LoVo (cell line): ENCODE measurements at regions not wholly inside any gene's neighbourhood (a gene's known extent, or its start where the extent isn't known, plus 50 kb on each side); places are given as distances from the start of the nearest gene placed in this dataset.
"Not testable (repeated sequence)": the region's sequence is repeated elsewhere in the genome, so short reads cannot be mapped to it uniquely, and the experiment has no call there.

Experiments used
- DNase-seq: peaks from one replicate; pipeline ENCODE4 v3.0.0-alpha.2; 2016; ENCODE audit warnings: low spot score

- DNase-seq, result no peak
Observed at GRCh38 chrX:40414335-40414734, 166.4 kb upstream of the ATP6AP2 start.

DNA sequence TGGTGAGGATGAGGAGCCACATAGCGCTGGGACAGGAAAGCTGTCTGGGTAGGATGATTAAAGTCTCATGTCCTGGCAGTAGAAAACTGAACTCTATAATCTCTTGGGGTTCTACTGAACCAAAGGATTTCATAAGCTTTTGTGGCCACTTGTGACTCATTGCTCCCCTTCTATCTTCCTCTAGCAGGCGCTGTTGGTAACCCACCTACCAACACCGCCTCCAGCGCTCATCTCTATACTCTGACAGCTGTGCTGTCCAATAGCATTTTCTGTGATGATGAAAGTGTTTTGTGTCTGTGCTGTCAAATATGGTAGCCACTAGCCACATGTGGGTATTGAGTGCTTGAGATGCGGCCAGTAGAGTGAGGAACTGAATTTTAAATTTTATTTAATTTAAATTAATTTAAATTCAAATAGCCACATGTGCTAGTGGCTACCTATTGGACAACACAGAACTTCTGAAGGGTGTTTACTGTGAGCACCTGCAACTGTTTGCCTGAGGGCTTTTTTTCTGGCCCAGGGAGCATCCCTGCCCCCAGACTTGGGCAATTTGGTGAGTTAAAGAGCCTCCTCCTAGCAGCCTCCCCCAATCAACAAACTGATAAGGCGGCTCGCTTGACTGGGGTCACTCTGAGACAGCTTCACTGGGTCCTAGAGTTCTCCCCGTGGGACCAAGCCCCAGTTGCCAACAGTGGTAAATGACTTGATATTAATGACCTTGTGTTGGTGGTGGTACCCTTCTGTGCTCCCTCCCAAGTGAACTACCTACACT lies 169.2 kb upstream of the ATP6AP2 start:
- no peak for DNase-seq

GRCh38 chrX:40410859-40411258 lies 169.9 kb upstream of the ATP6AP2 start:
- no peak for DNase-seq

DNA sequence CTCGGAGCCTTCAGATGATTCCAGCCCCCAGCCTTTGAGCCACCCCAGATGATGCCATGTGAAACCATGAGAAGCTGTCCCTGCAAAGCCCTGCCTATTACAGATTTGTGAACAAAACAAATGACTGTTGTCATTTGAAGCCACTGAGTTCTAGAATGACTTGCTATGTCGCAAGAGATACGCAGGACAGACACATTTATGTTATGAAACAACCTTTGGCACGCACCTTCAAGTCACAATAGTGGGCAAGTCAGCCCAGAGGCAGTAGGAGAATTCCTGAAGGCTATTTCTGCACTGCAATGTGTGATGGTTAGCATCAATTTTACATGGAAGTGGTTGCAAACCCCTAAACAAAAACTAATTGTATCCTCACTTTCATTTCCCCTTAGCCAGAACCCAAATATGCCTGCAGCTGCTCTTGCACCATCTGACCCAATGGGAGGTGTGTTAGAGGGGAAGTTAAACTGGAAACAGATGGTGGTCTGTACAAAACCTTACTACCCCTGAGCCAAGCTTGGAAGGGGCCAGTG lies 174.4 kb upstream of the ATP6AP2 start:
- DNase-seq, result no peak

GRCh38 chrX:40405399-40405798 lies 175.4 kb upstream of the ATP6AP2 start:
- no peak for DNase-seq

DNA sequence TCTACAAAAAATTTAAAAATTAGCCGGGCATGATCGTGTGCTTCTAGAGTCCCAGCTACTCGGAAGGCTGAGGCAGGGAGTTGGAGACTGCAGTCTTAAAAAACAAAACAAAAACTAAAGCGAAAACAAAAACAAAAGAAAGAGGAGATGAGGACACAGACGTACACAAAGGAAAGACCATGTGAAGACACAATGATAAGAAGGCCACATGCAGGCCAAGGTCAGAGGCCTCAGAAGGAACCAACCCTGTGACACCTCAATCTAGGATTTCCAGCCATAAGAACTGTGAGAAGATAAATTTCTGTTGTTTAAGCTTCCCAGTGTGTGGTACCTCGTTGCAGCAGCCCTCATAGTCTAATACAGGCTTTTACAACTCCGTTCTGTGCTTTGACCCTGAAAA lies 177.0 kb upstream of the ATP6AP2 start:
- no peak for DNase-seq

GRCh38 chrX:40402831-40403533 lies 177.8 kb upstream of the ATP6AP2 start:
- DNase-seq, result no peak

GRCh38 chrX:40395102-40395501 lies 185.7 kb upstream of the ATP6AP2 start:
- DNase-seq, result no peak

GRCh38 chrX:40394302-40394701 lies 186.5 kb upstream of the ATP6AP2 start:
- no peak for DNase-seq

GRCh38 chrX:40392599-40392998 lies 188.2 kb upstream of the ATP6AP2 start:
- DNase-seq, result no peak

DNA sequence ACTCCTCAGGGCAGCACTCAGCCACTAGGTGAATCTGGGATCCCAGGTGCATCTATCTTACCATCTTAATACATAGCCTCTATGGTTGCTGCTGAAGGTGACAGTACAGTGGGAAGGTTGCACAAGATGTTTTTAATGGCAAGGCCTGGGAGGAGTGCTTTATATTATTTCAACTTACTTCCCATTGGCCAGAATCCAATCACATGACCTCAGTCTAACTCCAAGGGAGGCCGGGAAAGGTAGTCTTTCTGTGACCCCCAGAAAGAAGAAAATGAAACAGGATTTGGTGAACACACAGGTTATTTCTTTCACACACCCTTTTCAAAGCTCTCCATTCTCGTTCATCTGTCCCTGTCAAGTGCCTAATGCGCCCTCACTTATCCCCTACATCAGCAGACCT lies 189.1 kb upstream of the ATP6AP2 start:
- no peak for DNase-seq

DNA sequence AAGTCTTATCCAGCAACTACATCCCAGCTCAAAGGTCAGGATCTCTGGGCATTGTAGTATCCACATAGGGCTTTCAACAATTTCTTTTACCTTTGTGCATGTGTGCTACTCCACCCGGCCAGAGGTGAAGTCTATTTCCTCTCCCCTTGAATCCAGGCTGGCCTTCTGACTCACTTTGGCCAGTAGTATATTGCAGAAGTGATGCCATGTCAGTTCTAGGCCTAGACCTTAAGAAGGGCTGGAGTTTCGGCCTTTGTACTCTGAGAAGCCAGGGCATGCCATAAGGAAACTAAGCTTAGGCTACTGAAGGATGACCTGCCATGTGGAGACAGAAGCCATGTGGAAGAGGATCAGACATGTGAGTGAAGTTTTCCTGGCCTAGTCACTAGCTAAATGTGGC lies 191.2 kb upstream of the ATP6AP2 start:
- DNase-seq, result no peak

- no peak for DNase-seq
Observed at GRCh38 chrX:40388441-40388840, 192.3 kb upstream of the ATP6AP2 start.

GRCh38 chrX:40387869-40388268 lies 192.9 kb upstream of the ATP6AP2 start:
- not testable (repeated sequence) for DNase-seq

- not testable (repeated sequence) for DNase-seq
Observed at GRCh38 chrX:40387311-40387710, 193.5 kb upstream of the ATP6AP2 start.

- no peak for DNase-seq
Observed at GRCh38 chrX:40385682-40386081, 195.1 kb upstream of the ATP6AP2 start.

GRCh38 chrX:40385256-40385655 lies 195.5 kb upstream of the ATP6AP2 start:
- DNase-seq, result no peak

DNA sequence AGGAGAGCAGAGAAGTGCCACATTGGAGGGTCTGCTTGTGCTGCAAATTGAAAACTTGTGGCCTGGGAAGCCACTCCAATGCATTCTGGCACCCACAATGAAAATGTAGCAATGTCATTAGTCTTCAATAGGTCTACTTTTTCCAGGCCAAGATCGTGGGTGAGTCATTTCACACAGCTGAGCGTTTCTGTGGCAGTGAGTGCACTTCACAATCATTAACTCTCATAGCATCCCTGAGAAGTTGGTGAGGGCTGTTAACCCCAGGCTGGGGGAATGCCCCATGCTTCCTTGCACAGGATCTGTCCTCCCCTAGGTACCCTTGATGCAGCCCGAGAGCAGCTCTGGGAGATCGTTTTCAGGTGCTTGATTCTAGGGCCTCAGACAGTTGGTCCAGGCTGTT lies 196.8 kb upstream of the ATP6AP2 start:
- DNase-seq, result no peak

DNA sequence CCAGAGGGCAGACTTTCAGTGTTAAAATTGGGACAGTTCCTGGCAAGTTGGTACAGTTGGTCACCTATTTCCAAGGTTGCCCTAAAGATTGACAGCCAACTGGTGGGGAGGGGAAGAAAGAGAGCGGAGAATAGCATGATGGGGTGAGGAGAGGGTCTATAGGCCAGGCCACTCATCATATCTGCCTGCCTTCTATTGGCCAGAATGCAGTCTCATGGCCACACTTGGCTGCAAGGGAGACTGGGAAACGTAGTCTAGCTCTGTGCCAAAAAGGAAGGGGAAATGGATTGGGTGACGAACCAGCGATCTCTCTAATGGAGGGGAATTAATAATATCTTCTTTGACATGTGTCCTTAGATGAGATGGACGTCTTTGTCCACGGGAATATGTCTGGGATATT lies 197.4 kb upstream of the ATP6AP2 start:
- DNase-seq, result no peak

DNA sequence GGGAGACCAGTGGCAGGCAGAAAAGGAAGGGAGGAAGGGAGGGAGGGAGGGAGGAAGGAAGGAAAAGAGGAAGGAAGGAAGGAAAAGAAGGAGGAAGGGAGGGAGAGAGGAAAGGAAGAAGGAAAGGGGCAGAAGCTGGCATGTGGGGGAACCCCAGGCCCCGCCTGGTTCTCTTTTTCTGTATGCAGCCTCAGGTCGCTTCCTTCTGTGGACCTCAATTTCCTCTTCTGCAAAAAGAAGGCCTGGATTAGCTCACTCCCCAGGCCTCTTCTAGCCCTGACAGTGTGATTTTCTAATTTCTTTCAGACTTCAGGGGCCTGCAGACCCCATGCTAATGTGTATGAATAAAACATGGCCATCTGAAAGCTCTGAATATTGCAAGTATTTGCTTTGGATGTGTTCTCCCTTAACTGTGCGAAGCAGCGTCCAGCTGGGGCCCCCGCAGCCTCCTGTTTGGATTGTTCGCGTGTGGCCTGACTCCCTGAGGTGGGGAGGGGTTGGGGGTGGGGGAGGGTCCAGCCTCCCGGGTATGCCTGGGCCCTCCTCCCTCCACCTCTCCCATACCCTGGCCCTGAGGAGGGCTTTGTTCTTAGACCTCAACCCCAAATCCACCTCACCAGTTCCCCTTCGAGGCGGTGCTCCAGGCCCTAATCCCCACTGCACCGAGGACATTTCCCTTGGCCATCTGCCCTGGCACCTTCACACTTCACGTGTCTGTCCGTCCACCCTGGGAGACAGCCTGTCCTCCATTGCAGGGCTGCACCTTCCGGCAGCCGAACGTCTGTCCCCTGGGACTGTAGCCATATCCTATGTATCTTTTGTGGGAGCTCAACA lies 199.9 kb upstream of the ATP6AP2 start:
- no peak for DNase-seq

GRCh38 chrX:40377684-40378083 lies 203.1 kb upstream of the ATP6AP2 start:
- DNase-seq, result no peak

- DNase-seq, result no peak
Observed at GRCh38 chrX:40374486-40374885, 206.3 kb upstream of the ATP6AP2 start.

DNA sequence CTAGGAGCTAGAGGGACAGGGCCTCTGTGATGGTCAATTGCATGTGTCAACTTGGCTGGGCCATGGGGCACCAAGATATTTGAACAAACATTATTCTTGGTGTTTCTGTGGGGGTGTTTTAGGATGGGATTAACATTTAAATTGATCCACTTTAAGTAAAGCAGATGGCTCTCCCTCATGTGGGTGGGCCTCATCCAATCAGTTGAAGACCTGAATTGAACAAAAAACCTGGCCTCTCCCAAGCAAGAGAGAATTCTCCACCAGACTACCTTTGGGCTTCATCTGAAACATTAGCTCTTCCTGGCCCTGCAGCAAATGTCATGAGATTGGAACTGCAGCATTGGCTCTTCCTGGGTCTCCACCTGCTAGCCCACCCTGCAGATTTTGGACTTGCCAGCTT lies 207.1 kb upstream of the ATP6AP2 start:
- no peak for DNase-seq
